HG02884 (cell line): ENCODE measurements at regions not wholly inside any gene's neighbourhood (a gene's known extent, or its start where the extent isn't known, plus 50 kb on each side); places are given as distances from the start of the nearest gene placed in this dataset.
"Not testable (repeated sequence)": the region's sequence is repeated elsewhere in the genome, so short reads cannot be mapped to it uniquely, and the experiment has no call there.

Experiments used
- ATAC-seq: cut with Tn5 transposase; IDR thresholded peaks from one replicate; pipeline ENCODE4 v1.9.1; 2021; ENCODE audit warnings: mild to moderate bottlenecking, moderate library complexity; ENCODE audit not compliant: unreplicated experiment

- ATAC-seq: no peak
Measured at GRCh38 chr11:31959716-31960115, 131.2 kb upstream of the RCN1 start.

GRCh38 chr11:31958076-31958735, 132.7 kb upstream of the RCN1 start:
- ATAC-seq: peak; percentile 75

- no peak for ATAC-seq
Measured at GRCh38 chr11:31957674-31958073, 133.2 kb upstream of the RCN1 start.

- ATAC-seq: peak; percentile 63
Measured at GRCh38 chr11:31956310-31956709, 134.6 kb upstream of the RCN1 start.

- no peak for ATAC-seq
Measured at GRCh38 chr11:31955838-31956237, 135.0 kb upstream of the RCN1 start.

GRCh38 chr11:31953803-31954327, 137.0 kb upstream of the RCN1 start:
- ATAC-seq: no peak

GRCh38 chr11:31949733-31950200, 138.6 kb upstream of the PAX6 start:
- ATAC-seq: not testable (repeated sequence)

- no peak for ATAC-seq
Measured at GRCh38 chr11:31947051-31947450, 135.9 kb upstream of the PAX6 start.

- peak; percentile 95 for ATAC-seq
Measured at GRCh38 chr11:31943056-31943780, 132.1 kb upstream of the PAX6 start.

GRCh38 chr11:31940371-31941037, 129.4 kb upstream of the PAX6 start:
- ATAC-seq: no peak

- no peak for ATAC-seq
Measured at GRCh38 chr11:31939004-31939403, 127.9 kb upstream of the PAX6 start.

GRCh38 chr11:31936312-31936711, 125.2 kb upstream of the PAX6 start:
- ATAC-seq: no peak

- no peak for ATAC-seq
Measured at GRCh38 chr11:31932879-31933278, 121.8 kb upstream of the PAX6 start.

- ATAC-seq: no peak
Measured at GRCh38 chr11:31927982-31928381, 116.9 kb upstream of the PAX6 start.

GRCh38 chr11:31926816-31927528, 115.8 kb upstream of the PAX6 start:
- ATAC-seq: no peak

- no peak for ATAC-seq
Measured at GRCh38 chr11:31926106-31926505, 115.0 kb upstream of the PAX6 start.

GRCh38 chr11:31922450-31922849, 111.3 kb upstream of the PAX6 start:
- peak; percentile 60 for ATAC-seq

- no peak for ATAC-seq
Measured at GRCh38 chr11:31921081-31921480, 110.0 kb upstream of the PAX6 start.

GRCh38 chr11:31919175-31919574, 108.1 kb upstream of the PAX6 start:
- no peak for ATAC-seq

- ATAC-seq: no peak
Measured at GRCh38 chr11:31915867-31916266, 104.7 kb upstream of the PAX6 start.

- peak; percentile 65 for ATAC-seq
Measured at GRCh38 chr11:31913985-31914384, 102.9 kb upstream of the PAX6 start.
